HL-60/S4 treated with retinoic acid at 250 ng/mL for 4 days and 3 days (cell line): ENCODE measurements at regions not wholly inside any gene's neighbourhood (a gene's known extent, or its start where the extent isn't known, plus 50 kb on each side); places are given as distances from the start of the nearest gene placed in this dataset.
"Not testable (repeated sequence)": the region's sequence is repeated elsewhere in the genome, so short reads cannot be mapped to it uniquely, and the experiment has no call there.

Experiments
- in situ Hi-C: fragments of 300-500 bp; cut with MboI; formaldehyde crosslinking; loops from 2 replicates; pipeline ENCODE4 v1.7.0; 2022; ENCODE audit warnings: low sequenced_read_pairs

- in situ Hi-C loops, result not testable (repeated sequence)
Measured at GRCh38 chr7:112592565-112593263, 111.9 kb downstream of the LSMEM1 start.

- in situ Hi-C loops, result no loop called here
Measured at GRCh38 chr7:112594397-112594796, 113.6 kb downstream of the LSMEM1 start.

GRCh38 chr7:112596260-112596659 is 115.5 kb downstream of the LSMEM1 start:
- in situ Hi-C loops, result no loop called here

- in situ Hi-C loops, result no loop called here
Measured at GRCh38 chr7:112596981-112597380, 116.2 kb downstream of the LSMEM1 start.

GRCh38 chr7:112603673-112604072 is 122.9 kb downstream of the LSMEM1 start:
- in situ Hi-C loops, result no loop called here

GRCh38 chr7:112610636-112611035 is 129.8 kb downstream of the LSMEM1 start:
- in situ Hi-C loops, result no loop called here

- in situ Hi-C loops, result no loop called here
Measured at GRCh38 chr7:112615701-112616100, 134.9 kb downstream of the LSMEM1 start.

- in situ Hi-C loops, result no loop called here
Measured at GRCh38 chr7:112616295-112616694, 135.5 kb downstream of the LSMEM1 start.

- in situ Hi-C loops, result no loop called here
Measured at GRCh38 chr7:112619343-112619742, 138.6 kb downstream of the LSMEM1 start.

- in situ Hi-C loops, result no loop called here
Measured at GRCh38 chr7:112622159-112622715, 141.4 kb downstream of the LSMEM1 start.

GRCh38 chr7:112624416-112624815 is 143.6 kb downstream of the LSMEM1 start:
- in situ Hi-C loops, result no loop called here

- in situ Hi-C loops, result no loop called here
Measured at GRCh38 chr7:112630565-112630964, 149.8 kb downstream of the LSMEM1 start.

GRCh38 chr7:112634107-112634506 is 153.3 kb downstream of the LSMEM1 start:
- in situ Hi-C loops, result no loop called here

- in situ Hi-C loops, result no loop called here
Measured at GRCh38 chr7:112635742-112636141, 154.5 kb downstream of the TMEM168 start.

GRCh38 chr7:112638675-112639400 is 151.4 kb downstream of the TMEM168 start:
- in situ Hi-C loops, result no loop called here

- in situ Hi-C loops, result no loop called here
Measured at GRCh38 chr7:112640685-112641084, 149.5 kb downstream of the TMEM168 start.

- in situ Hi-C loops, result no loop called here
Measured at GRCh38 chr7:112646783-112647182, 143.4 kb downstream of the TMEM168 start.

- in situ Hi-C loops, result no loop called here
Measured at GRCh38 chr7:112648781-112649180, 141.4 kb downstream of the TMEM168 start.

- in situ Hi-C loops, result no loop called here
Measured at GRCh38 chr7:112649560-112649959, 140.6 kb downstream of the TMEM168 start.

- in situ Hi-C loops, result no loop called here
Measured at GRCh38 chr7:112654322-112655216, 135.6 kb downstream of the TMEM168 start.

GRCh38 chr7:112665709-112666108 is 124.5 kb downstream of the TMEM168 start:
- in situ Hi-C loops, result no loop called here
